HUES64 (cell line): ENCODE measurements at regions not wholly inside any gene's neighbourhood (a gene's known extent, or its start where the extent isn't known, plus 50 kb on each side); places are given as distances from the start of the nearest gene placed in this dataset.

Experiments
- H3K27ac ChIP-seq: 2 replicates; pipeline ENCODE4 v1.7.0; 2013; ENCODE audit warnings: low read depth, low read length, inconsistent platforms
- H3K27me3 ChIP-seq: 2 replicates; pipeline ENCODE4 v1.6.1; 2013; ENCODE audit warnings: mild to moderate bottlenecking, low read length; ENCODE audit not compliant: insufficient read depth
- H3K36me3 ChIP-seq: 2 replicates; pipeline ENCODE4 v1.6.1; 2013; ENCODE audit warnings: mild to moderate bottlenecking, low read length; ENCODE audit not compliant: insufficient read depth
- H3K4me1 ChIP-seq: 2 replicates; pipeline ENCODE4 v1.6.1; 2013; ENCODE audit warnings: mild to moderate bottlenecking, low read length, moderate library complexity; ENCODE audit not compliant: insufficient read depth
- H3K4me3 ChIP-seq: 2 replicates; pipeline ENCODE4 v1.5.1; 2013; ENCODE audit warnings: mild to moderate bottlenecking, low read length, moderate library complexity
- H3K9ac ChIP-seq: 2 replicates; pipeline ENCODE4 v1.6.1; 2013; ENCODE audit warnings: mild to moderate bottlenecking, low read depth, low read length
- H3K9me3 ChIP-seq: 2 replicates; pipeline ENCODE4 v1.6.1; 2013; ENCODE audit warnings: low read depth, low read length; ENCODE audit not compliant: insufficient read depth
- WGBS: fragments of 150-250, 120-280 bp; methylation state at CpG from one replicate; pipeline ENCODE4 v1.1.7; 2013; ENCODE audit warnings: missing lambda C conversion rate; 5-methylcytosine and 5-hydroxymethylcytosine counted together

- no peaks in the 10 kb centered on the region for H3K27me3 ChIP-seq
- H3K9ac ChIP-seq: no peak overlapping the region
- no peak overlapping the region for H3K4me3 ChIP-seq
- no peaks in the 10 kb centered on the region for H3K9me3 ChIP-seq
- no peak overlapping the region for H3K27ac ChIP-seq
- WGBS: 71% methylated on average over 3 of the region's 3 CpGs
- H3K36me3 ChIP-seq: no peaks in the 10 kb centered on the region
- no peaks in the 10 kb centered on the region for H3K4me1 ChIP-seq
These were observed 176.5 kb upstream of the GJB5 start for GRCh38 chr1:34578306-34578705.

DNA sequence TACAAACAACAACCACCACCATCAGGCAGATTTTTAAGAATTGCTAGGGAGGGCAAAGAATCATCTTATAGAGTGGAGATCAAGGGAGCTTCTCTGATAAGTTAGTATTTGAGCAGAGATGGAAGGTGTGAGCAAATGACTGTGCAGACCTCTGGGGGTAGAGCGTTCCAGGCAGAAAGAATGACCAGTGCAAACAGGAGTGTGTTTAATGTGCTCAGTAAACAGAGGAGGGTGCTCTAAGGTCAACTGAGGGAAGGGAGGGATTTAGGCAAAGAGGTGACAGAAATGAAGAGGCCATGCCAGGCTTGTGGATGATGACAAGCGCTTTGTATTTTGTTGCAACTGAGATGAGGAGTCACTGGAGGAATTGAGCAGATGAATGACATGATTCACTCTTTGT is 172.5 kb upstream of the GJB5 start:
- Histone ChIP-seq H3K27ac (no peak overlapping the region), H3K36me3 (no peaks in the 10 kb centered on the region), H3K9ac (no peak overlapping the region), H3K9me3 (no peaks in the 10 kb centered on the region), H3K27me3 (no peaks in the 10 kb centered on the region), H3K4me1 (no peaks in the 10 kb centered on the region), H3K4me3 (no peak overlapping the region)
- WGBS: 91% methylated on average over 2 of the region's 2 CpGs

- H3K9ac ChIP-seq: no peak overlapping the region
- H3K36me3 ChIP-seq: no peaks in the 10 kb centered on the region
- H3K9me3 ChIP-seq: no peaks in the 10 kb centered on the region
- 85% methylated on average over 2 of the region's 2 CpGs for WGBS
- no peak overlapping the region for H3K4me3 ChIP-seq
- peaks cover 10% of the 10 kb centered on the region for H3K4me1 ChIP-seq
- no peak overlapping the region for H3K27ac ChIP-seq
- H3K27me3 ChIP-seq: no peaks in the 10 kb centered on the region
These were observed 167.1 kb upstream of the GJB5 start for GRCh38 chr1:34587761-34588160.

GRCh38 chr1:34590211-34590623 is 164.6 kb upstream of the GJB5 start:
- H3K27ac ChIP-seq: no peak overlapping the region
- WGBS: 44% methylated on average over 4 of the region's 4 CpGs
- H3K9ac ChIP-seq: no peak overlapping the region
- H3K4me1 ChIP-seq: peaks cover 15% of the 10 kb centered on the region
- no peaks in the 10 kb centered on the region for H3K27me3 ChIP-seq
- H3K9me3 ChIP-seq: no peaks in the 10 kb centered on the region
- no peaks in the 10 kb centered on the region for H3K36me3 ChIP-seq
- no peak overlapping the region for H3K4me3 ChIP-seq

DNA sequence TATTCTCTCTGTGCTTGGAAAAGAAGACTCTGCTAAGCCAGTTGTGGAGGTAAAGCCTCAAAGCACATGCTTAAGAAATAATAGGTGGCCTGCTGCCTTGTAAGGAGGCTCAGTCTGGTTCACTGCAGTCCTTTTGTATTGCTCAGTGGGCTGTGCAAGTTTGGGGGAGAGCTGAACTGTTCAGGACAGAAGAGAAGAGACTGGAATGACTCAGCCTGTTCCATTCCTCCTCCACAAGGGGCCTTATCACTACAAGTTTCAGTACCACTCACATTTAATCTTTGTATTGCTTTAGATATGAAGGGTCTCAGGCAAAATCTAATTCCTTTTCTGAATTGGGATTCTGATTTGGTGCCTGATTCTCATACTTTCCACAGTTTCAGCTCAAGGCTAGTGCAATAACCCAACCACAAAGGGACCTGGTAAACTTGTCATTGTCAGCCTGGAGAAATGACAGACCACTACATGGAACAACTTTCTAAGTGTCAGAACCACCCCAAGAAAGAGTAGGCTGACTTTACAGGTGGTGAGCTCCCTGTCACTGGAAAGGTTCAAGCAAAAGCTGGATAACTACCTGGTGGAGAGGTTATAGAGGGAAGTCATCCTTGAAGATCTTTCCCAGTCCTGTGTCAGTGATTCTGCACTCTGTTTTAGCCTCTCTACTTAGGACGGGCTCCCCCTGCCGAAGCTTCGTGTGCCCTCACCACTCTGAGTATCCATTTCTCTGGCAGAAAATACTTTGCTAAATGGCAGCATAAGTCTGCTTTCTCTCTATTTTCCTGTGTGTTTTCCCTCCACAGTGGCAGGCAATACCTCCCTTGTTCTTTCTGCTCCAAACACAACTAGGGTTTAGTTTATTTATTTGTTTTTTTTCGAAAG is 162.9 kb upstream of the GJB5 start:
- Histone ChIP-seq H3K27ac (no peak overlapping the region), H3K36me3 (no peaks in the 10 kb centered on the region), H3K9me3 (no peaks in the 10 kb centered on the region), H3K27me3 (no peaks in the 10 kb centered on the region), H3K4me1 (peaks cover 15% of the 10 kb centered on the region), H3K4me3 (no peak overlapping the region), H3K9ac (no peak overlapping the region)
- WGBS: 88% methylated on average over 4 of the region's 4 CpGs

DNA sequence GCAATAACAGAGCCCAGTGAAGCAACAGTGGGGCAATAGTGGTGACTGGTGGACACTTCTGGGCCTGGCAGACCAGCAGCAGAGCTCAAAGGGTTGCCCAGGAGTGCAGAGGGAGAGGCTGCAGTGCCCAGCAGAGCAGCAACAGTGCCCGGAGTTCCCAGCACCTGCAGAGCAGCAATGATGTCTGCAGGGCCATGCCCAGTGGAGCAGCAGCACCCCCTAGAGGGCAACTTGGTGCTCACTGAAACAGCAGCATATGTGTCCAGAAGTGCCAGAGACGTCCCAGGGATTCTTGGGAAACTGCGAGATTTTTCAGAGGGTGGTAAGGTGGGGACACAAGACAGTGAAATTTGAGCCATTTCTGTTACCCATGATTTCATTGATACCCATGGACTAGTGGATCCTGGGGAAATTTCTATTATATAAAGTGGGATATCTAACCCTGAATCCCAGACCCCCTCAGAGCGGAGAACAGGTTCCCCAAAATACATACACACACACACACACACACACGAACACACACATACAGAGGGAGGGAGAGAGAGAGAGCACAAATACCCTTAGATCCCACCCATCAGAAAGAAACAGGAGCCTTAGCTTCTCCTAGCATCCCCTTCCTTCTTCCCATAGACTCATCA is 156.9 kb upstream of the GJB5 start:
- Histone ChIP-seq H3K4me3 (no peak overlapping the region), H3K36me3 (no peaks in the 10 kb centered on the region), H3K4me1 (0 out of 2 replicates have a peak, but pooled peaks cover 2% of the 10 kb centered on the region), H3K9ac (no peak overlapping the region), H3K9me3 (no peaks in the 10 kb centered on the region), H3K27ac (no peak overlapping the region), H3K27me3 (no peaks in the 10 kb centered on the region)
- 21% methylated on average over 3 of the region's 5 CpGs for WGBS

GRCh38 chr1:34602907-34603306 is 151.9 kb upstream of the GJB5 start:
- Histone ChIP-seq H3K27ac (no peak overlapping the region), H3K4me1 (no peaks in the 10 kb centered on the region), H3K4me3 (no peak overlapping the region), H3K9ac (no peak overlapping the region), H3K9me3 (no peaks in the 10 kb centered on the region), H3K36me3 (no peaks in the 10 kb centered on the region), H3K27me3 (no peaks in the 10 kb centered on the region)
- 86% methylated on average over 6 of the region's 6 CpGs for WGBS

DNA sequence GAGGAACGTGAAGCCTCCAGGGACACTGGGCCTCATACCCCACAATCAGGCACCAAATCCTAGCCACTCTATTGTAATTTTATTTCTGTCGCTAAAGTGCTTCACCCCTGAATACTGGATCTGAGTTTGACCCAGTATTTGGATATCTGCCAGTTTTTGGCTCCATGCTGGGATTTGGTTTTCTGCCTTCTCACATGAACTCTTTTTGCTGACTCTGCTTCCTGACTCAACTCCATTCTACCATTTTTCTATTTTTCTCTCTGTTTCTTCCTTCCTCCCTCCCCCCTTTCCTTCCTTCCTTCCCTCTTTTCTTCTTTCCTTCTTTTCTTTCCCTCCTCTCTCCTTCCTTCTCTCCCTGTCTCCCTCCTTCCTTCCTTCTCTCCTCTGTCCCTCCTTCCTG is 151.3 kb upstream of the GJB5 start:
- Histone ChIP-seq H3K4me1 (no peaks in the 10 kb centered on the region), H3K4me3 (no peak overlapping the region), H3K27me3 (no peaks in the 10 kb centered on the region), H3K36me3 (no peaks in the 10 kb centered on the region), H3K9ac (no peak overlapping the region), H3K27ac (no peak overlapping the region), H3K9me3 (no peaks in the 10 kb centered on the region)
- WGBS: 46% methylated on average over 2 of the region's 2 CpGs

GRCh38 chr1:34606504-34606903 is 148.3 kb upstream of the GJB5 start:
- H3K4me1 ChIP-seq: peaks cover 4% of the 10 kb centered on the region; the same call in 1 of the 2 replicates
- H3K36me3 ChIP-seq: no peaks in the 10 kb centered on the region
- H3K27me3 ChIP-seq: no peaks in the 10 kb centered on the region
- no peak overlapping the region for H3K9ac ChIP-seq
- H3K9me3 ChIP-seq: no peaks in the 10 kb centered on the region
- WGBS: 92% methylated on average over 4 of the region's 5 CpGs
- H3K27ac ChIP-seq: no peak overlapping the region
- H3K4me3 ChIP-seq: no peak overlapping the region

DNA sequence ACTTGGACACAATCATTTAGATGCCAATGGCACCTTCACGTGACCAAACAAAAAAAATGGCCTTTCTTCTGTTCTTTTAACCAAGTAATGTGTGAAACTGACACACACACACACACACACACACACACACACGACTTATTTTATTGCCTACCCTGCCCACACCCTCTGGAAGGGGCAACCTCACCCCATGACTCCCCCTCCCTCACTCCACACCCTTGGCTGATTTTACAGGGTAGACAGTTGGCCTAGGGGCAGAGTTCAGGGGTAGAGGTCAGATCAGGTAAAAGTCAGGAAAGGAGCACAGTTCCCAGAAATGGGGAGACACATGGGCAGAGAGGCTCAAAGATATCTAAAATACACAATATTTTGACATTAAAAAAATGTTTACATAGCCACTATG is 144.8 kb upstream of the GJB5 start:
- Histone ChIP-seq H3K36me3 (no peaks in the 10 kb centered on the region), H3K27ac (no peak overlapping the region), H3K9ac (no peak overlapping the region), H3K27me3 (no peaks in the 10 kb centered on the region; the same call in 1 of the 2 replicates), H3K9me3 (no peaks in the 10 kb centered on the region), H3K4me3 (no peak overlapping the region), H3K4me1 (peaks cover 4% of the 10 kb centered on the region; the same call in 1 of the 2 replicates)
- WGBS: 77% methylated on average over 2 of the region's 2 CpGs

GRCh38 chr1:34611571-34611970 is 143.3 kb upstream of the GJB5 start:
- H3K9me3 ChIP-seq: no peaks in the 10 kb centered on the region
- H3K9ac ChIP-seq: no peak overlapping the region
- 91% methylated on average over 5 of the region's 5 CpGs for WGBS
- H3K4me3 ChIP-seq: no peak overlapping the region
- H3K27me3 ChIP-seq: no peaks in the 10 kb centered on the region; the same call in 1 of the 2 replicates
- no peak overlapping the region for H3K27ac ChIP-seq
- H3K4me1 ChIP-seq: peaks cover 4% of the 10 kb centered on the region; the same call in 1 of the 2 replicates
- no peaks in the 10 kb centered on the region for H3K36me3 ChIP-seq
